ENCODE measurements at regions not wholly inside any gene's neighbourhood (a gene's known extent, or its start where the extent isn't known, plus 50 kb on each side); places are given as distances from the start of the nearest gene placed in this dataset.

- TF ChIP-seq CTCF (IDR thresholded peaks at IDR 0.05) (no peak), POLR2A (IDR thresholded peaks at IDR 0.05) (no peak)
Measured at GRCh38 chr6:119895626-119896025, 546.1 kb upstream of the MAN1A1 start.

Data from Peyer's patch (tissue), 4 donors.